ENCODE measurements at regions not wholly inside any gene's neighbourhood (a gene's known extent, or its start where the extent isn't known, plus 50 kb on each side); places are given as distances from the start of the nearest gene placed in this dataset.

- no peak overlapping the region for H3K4me3 ChIP-seq (replicated peaks in 1 of 2; ENCODE audit: low read depth in 2 of 2, low read length in 2 of 2)
- DNase-seq (ENCODE audit: low read depth in 2 of 2), result no peak
- TF ChIP-seq CTCF (IDR thresholded peaks at IDR 0.05; ENCODE audit: low read depth, low read length), result no peak
Observed at GRCh38 chr22:22824340-22825212, 63.0 kb upstream of the IGLL5 start.

GRCh38 chr22:22825213-22825593 is 62.4 kb upstream of the IGLL5 start:
- TF ChIP-seq CTCF (IDR thresholded peaks at IDR 0.05; ENCODE audit: low read depth, low read length), result no peak
- no peak for DNase-seq (ENCODE audit: low read depth in 2 of 2)
- no peak overlapping the region for H3K4me3 ChIP-seq (replicated peaks in 1 of 2; ENCODE audit: low read depth in 2 of 2, low read length in 2 of 2)

- DNase-seq (ENCODE audit: low read depth in 2 of 2), result no peak
- no peak for TF ChIP-seq CTCF (IDR thresholded peaks at IDR 0.05; ENCODE audit: low read depth, low read length)
- no peak overlapping the region for H3K4me3 ChIP-seq (replicated peaks in 1 of 2; ENCODE audit: low read depth in 2 of 2, low read length in 2 of 2)
Observed at GRCh38 chr22:22827187-22827939, 60.3 kb upstream of the IGLL5 start.

- TF ChIP-seq CTCF (IDR thresholded peaks at IDR 0.05; ENCODE audit: low read depth, low read length), result no peak
- no peak overlapping the region for H3K4me3 ChIP-seq (replicated peaks in 1 of 2; ENCODE audit: low read depth in 2 of 2, low read length in 2 of 2)
- no peak for DNase-seq (ENCODE audit: low read depth in 2 of 2)
Observed at GRCh38 chr22:22830193-22830592, 57.4 kb upstream of the IGLL5 start.

- no peak overlapping the region for H3K4me3 ChIP-seq (replicated peaks in 1 of 2; ENCODE audit: low read depth in 2 of 2, low read length in 2 of 2)
- no peak for DNase-seq (ENCODE audit: low read depth in 2 of 2)
- no peak for TF ChIP-seq CTCF (IDR thresholded peaks at IDR 0.05; ENCODE audit: low read depth, low read length)
Observed at GRCh38 chr22:22830957-22831688, 56.5 kb upstream of the IGLL5 start.

- no peak overlapping the region for H3K4me3 ChIP-seq (replicated peaks in 1 of 2; ENCODE audit: low read depth in 2 of 2, low read length in 2 of 2)
- no peak for DNase-seq (ENCODE audit: low read depth in 2 of 2)
- no peak for TF ChIP-seq CTCF (IDR thresholded peaks at IDR 0.05; ENCODE audit: low read depth, low read length)
Observed at GRCh38 chr22:22833059-22833458, 54.6 kb upstream of the IGLL5 start.
